H1 (cell line): ENCODE measurements at regions not wholly inside any gene's neighbourhood (a gene's known extent, or its start where the extent isn't known, plus 50 kb on each side); places are given as distances from the start of the nearest gene placed in this dataset.

Source experiments
- CTCF ChIA-PET: fragments of 300-600 bp; sonication (Branson Sonifier 250); formaldehyde crosslinking; loops from one replicate; lab custom pipeline; 2021; ENCODE audit not compliant: partially characterized antibody; lab: Charles Lee
- POLR2A ChIA-PET: fragments of 300-600 bp; sonication (Branson Sonifier 250); formaldehyde crosslinking; loops from one replicate; lab custom pipeline; 2021; ENCODE audit warnings: inconsistent platforms; ENCODE audit not compliant: partially characterized antibody; lab: Charles Lee
- DNase-seq, 2 experiments: peaks; one replicate each; pipeline versions ENCODE4 v3.0.0 to v3.0.0-alpha.2; 2010 to 2022; ENCODE audit warnings: low spot score in 2 of 2, low read depth in 1 of 2, mixed read lengths in 1 of 2
- FAIRE-seq: peaks from 2 replicates; lab custom pipeline; 2011; peaks lifted over from hg19 to GRCh38; lab: Jason Lieb, UNC
- H2AFZ ChIP-seq: 2 replicates; pipeline ENCODE4 v1.8.1; 2012; ENCODE audit warnings: low read length, inconsistent platforms
- H2AK5ac ChIP-seq: 2 replicates; pipeline ENCODE4 v1.6.1; 2013; ENCODE audit warnings: low read depth, low read length
- H2BK120ac ChIP-seq: replicated peaks from 2 replicates; pipeline ENCODE3; 2013; ENCODE audit warnings: low read depth, low read length, inconsistent platforms
- H2BK12ac ChIP-seq: 2 replicates; pipeline ENCODE4 v1.6.1; 2013; ENCODE audit warnings: low read depth, low read length
- H2BK15ac ChIP-seq: 2 replicates; pipeline ENCODE4 v1.6.1; 2013; ENCODE audit warnings: low read length
- H2BK20ac ChIP-seq: 2 replicates; pipeline ENCODE4 v1.6.1; 2013; ENCODE audit warnings: low read length
- H2BK5ac ChIP-seq: 2 replicates; pipeline ENCODE4 v1.6.1; 2013; ENCODE audit warnings: low read depth, low read length
- H3K14ac ChIP-seq: 2 replicates; pipeline ENCODE4 v1.6.1; 2013; ENCODE audit warnings: inconsistent platforms; ENCODE audit not compliant: insufficient read length
- H3K18ac ChIP-seq: 2 replicates; pipeline ENCODE4 v1.6.1; 2013; ENCODE audit warnings: low read length; ENCODE audit errors: extremely low read depth
- H3K23ac ChIP-seq: 2 replicates; pipeline ENCODE4 v1.6.1; 2013; ENCODE audit warnings: inconsistent platforms; ENCODE audit not compliant: insufficient read length
- H3K23me2 ChIP-seq: 2 replicates; pipeline ENCODE4 v1.6.1; 2013; ENCODE audit warnings: low read depth, low read length
- H3K27ac ChIP-seq: 2 replicates; pipeline ENCODE4 v1.6.1; 2011; ENCODE audit warnings: low read depth, low read length, inconsistent platforms
- H3K27me3 ChIP-seq, 4 experiments: replicated peaks in 1 of 4; 1 replicate in 1 of 4; 2 replicates in 3 of 4; pipeline versions ENCODE4 v1.6.1 to v1.8.1; 2011 to 2013; ENCODE audit warnings: low read length in 3 of 4, mild to moderate bottlenecking in 3 of 4, inconsistent platforms in 2 of 4, mixed read lengths in 2 of 4, moderate library complexity in 1 of 4; ENCODE audit not compliant: control insufficient read depth in 3 of 4, insufficient read depth in 3 of 4; ENCODE audit errors: extremely low read depth in 1 of 4
- H3K36me3 ChIP-seq, 4 experiments: 2 replicates each; pipeline versions ENCODE4 v1.6.1 to v1.8.1; 2011 to 2013; ENCODE audit warnings: mild to moderate bottlenecking in 4 of 4, low read length in 3 of 4, moderate library complexity in 2 of 4, control low read depth in 1 of 4, inconsistent platforms in 1 of 4; ENCODE audit not compliant: insufficient read depth in 4 of 4, control insufficient read depth in 2 of 4
- H3K4ac ChIP-seq: replicated peaks from 2 replicates; pipeline ENCODE3; 2013; ENCODE audit warnings: low read length, low read depth, mixed read lengths, inconsistent platforms; ENCODE audit not compliant: insufficient read length
- H3K4me1 ChIP-seq, 4 experiments: replicated peaks in 1 of 4; 1 replicate in 1 of 4; 2 replicates in 3 of 4; pipeline versions ENCODE4 v1.6.1 to v1.8.1; 2011 to 2013; ENCODE audit warnings: low read length in 3 of 4, inconsistent platforms in 2 of 4, mixed read lengths in 1 of 4; ENCODE audit not compliant: insufficient read depth in 4 of 4, control insufficient read depth in 3 of 4
- H3K4me2 ChIP-seq, 2 experiments: 2 replicates each; pipeline versions ENCODE4 v1.6.1 to v1.8.1; 2011 to 2013; ENCODE audit warnings: low read depth in 2 of 2, low read length in 2 of 2, control low read depth in 1 of 2, inconsistent platforms in 1 of 2, mild to moderate bottlenecking in 1 of 2; ENCODE audit not compliant: insufficient read depth in 1 of 2
- H3K4me3 ChIP-seq, 4 experiments: fragments of 200-600, 300-600 bp in 1 of 4; sonication (generic), shearing (Covaris generic), sonication (Bioruptor Twin) in 1 of 4; 2 replicates each; pipeline versions ENCODE4 v1.5.1 to v1.8.1; 2011 to 2016; ENCODE audit warnings: low read length in 4 of 4, low read depth in 3 of 4, control low read depth in 2 of 4, inconsistent platforms in 2 of 4, mild to moderate bottlenecking in 2 of 4, mixed read lengths in 1 of 4, moderate library complexity in 1 of 4; ENCODE audit not compliant: insufficient read depth in 2 of 4; ENCODE audit errors: extremely low read depth in 1 of 4
- H3K56ac ChIP-seq: replicated peaks from 2 replicates; pipeline ENCODE3; 2013; ENCODE audit warnings: low read depth, mild to moderate bottlenecking, mixed read lengths, low read length, inconsistent platforms; ENCODE audit not compliant: insufficient read length
- H3K79me1 ChIP-seq: 2 replicates; pipeline ENCODE4 v1.6.1; 2013; ENCODE audit warnings: low read depth, low read length, control low read depth
- H3K79me2 ChIP-seq, 2 experiments: 2 replicates each; pipeline versions ENCODE4 v1.6.1 to v1.8.1; 2012 to 2013; ENCODE audit warnings: low read length in 2 of 2, mild to moderate bottlenecking in 2 of 2, inconsistent platforms in 1 of 2; ENCODE audit not compliant: insufficient read depth in 2 of 2, control insufficient read depth in 1 of 2
- H3K9ac ChIP-seq, 4 experiments: replicated peaks in 1 of 4; 1 replicate in 1 of 4; 2 replicates in 3 of 4; pipeline versions ENCODE4 v1.6.1 to v1.8.1; 2011 to 2013; ENCODE audit warnings: low read depth in 3 of 4, low read length in 3 of 4, control low read depth in 2 of 4, mild to moderate bottlenecking in 2 of 4, moderate library complexity in 2 of 4, inconsistent platforms in 1 of 4; ENCODE audit errors: extremely low read depth in 1 of 4
- H3K9me3 ChIP-seq, 2 experiments: 2 replicates each; pipeline versions ENCODE4 v1.6.1 to v1.8.1; 2012 to 2013; ENCODE audit warnings: mild to moderate bottlenecking in 2 of 2, moderate library complexity in 2 of 2, control low read depth in 1 of 2, inconsistent platforms in 1 of 2, low read depth in 1 of 2, low read length in 1 of 2, mixed read lengths in 1 of 2; ENCODE audit not compliant: insufficient read depth in 2 of 2
- H4K20me1 ChIP-seq, 2 experiments: replicated peaks in 1 of 2; 2 replicates each; pipeline versions ENCODE3 to v1.8.1; 2011 to 2013; ENCODE audit warnings: inconsistent platforms in 2 of 2, low read length in 2 of 2, mild to moderate bottlenecking in 1 of 2; ENCODE audit not compliant: insufficient read depth in 2 of 2, control insufficient read depth in 1 of 2
- H4K5ac ChIP-seq: 2 replicates; pipeline ENCODE4 v1.6.1; 2013; ENCODE audit warnings: low read length, low read depth, mixed read lengths, inconsistent platforms; ENCODE audit not compliant: insufficient read length
- H4K8ac ChIP-seq: 2 replicates; pipeline ENCODE4 v1.8.0; 2013; ENCODE audit warnings: mild to moderate bottlenecking, moderate library complexity, low read length, inconsistent platforms; ENCODE audit not compliant: insufficient read depth; ENCODE audit errors: extremely low read depth
- H4K91ac ChIP-seq: replicated peaks from 2 replicates; pipeline ENCODE3; 2013; ENCODE audit warnings: low read length, mixed read lengths, inconsistent platforms; ENCODE audit not compliant: insufficient read length
- BCL11A ChIP-seq, 2 experiments: IDR thresholded peaks; one replicate each; pipeline ENCODE4 v1.6.1; 2011; ENCODE audit warnings: low read depth in 2 of 2, low read length in 2 of 2, mild to moderate bottlenecking in 2 of 2
- CREB1 ChIP-seq: IDR thresholded peaks from 2 replicates; pipeline ENCODE4 v1.6.1; 2012; ENCODE audit warnings: inconsistent platforms
- CTBP2 ChIP-seq: IDR thresholded peaks from 2 replicates; pipeline ENCODE4 v1.7.0; 2011; ENCODE audit warnings: borderline replicate concordance, mild to moderate bottlenecking, moderate library complexity, mixed read lengths, low read length; ENCODE audit not compliant: insufficient read depth, insufficient read length
- CTCF ChIP-seq, 3 experiments: IDR thresholded peaks; 1 replicate in 2 of 3; 2 replicates in 1 of 3; pipeline versions ENCODE4 v1.5.1 to v1.6.1; 2011; ENCODE audit warnings: low read length in 3 of 3, mild to moderate bottlenecking in 3 of 3, inconsistent platforms in 2 of 3, low read depth in 1 of 3, moderate library complexity in 1 of 3; ENCODE audit not compliant: insufficient read depth in 1 of 3; ENCODE audit errors: control extremely low read depth in 1 of 3
- E2F6 ChIP-seq: IDR thresholded peaks from 2 replicates; pipeline ENCODE4 v1.6.1; 2012; ENCODE audit warnings: inconsistent platforms
- KDM4A ChIP-seq: IDR thresholded peaks from one replicate; pipeline ENCODE4 v1.7.1; 2012; ENCODE audit warnings: low read depth, mild to moderate bottlenecking, moderate library complexity, low read length, inconsistent platforms; ENCODE audit not compliant: severe bottlenecking
- PHF8 ChIP-seq: fragments of 200-600 bp; sonication (generic); conservative IDR thresholded peaks from 2 replicates; pipeline ENCODE4 v1.7.1; 2012; ENCODE audit warnings: low read depth, mild to moderate bottlenecking, inconsistent platforms, low read length, moderate library complexity
- RBBP5 ChIP-seq: IDR thresholded peaks from 2 replicates; pipeline ENCODE4 v1.7.1; 2012; ENCODE audit warnings: low read depth, mild to moderate bottlenecking, inconsistent platforms, low read length, moderate library complexity, borderline replicate concordance
- RXRA ChIP-seq: IDR thresholded peaks from 2 replicates; pipeline ENCODE4 v1.6.1; 2011; ENCODE audit warnings: low read depth, mild to moderate bottlenecking, low read length, moderate library complexity; ENCODE audit not compliant: insufficient read depth
- SIX5 ChIP-seq: IDR thresholded peaks from 2 replicates; pipeline ENCODE4 v1.6.1; 2011; ENCODE audit warnings: mild to moderate bottlenecking, low read depth, low read length
- SUZ12 ChIP-seq: fragments of 200-600 bp; sonication (generic); IDR thresholded peaks from 2 replicates; pipeline ENCODE4 v1.6.1; 2012; ENCODE audit warnings: mild to moderate bottlenecking, inconsistent platforms, low read length, moderate library complexity, mixed read lengths
- TBP ChIP-seq: IDR thresholded peaks from 2 replicates; pipeline ENCODE4 v1.6.1; 2011; ENCODE audit warnings: low read depth, low read length, improper control_type of control experiment

GRCh38 chr18:77619525-77619924 is 369.9 kb downstream of the GALR1 start:
- no peak overlapping the region for H3K14ac ChIP-seq
- H4K8ac ChIP-seq = no peak overlapping the region
- no peak overlapping the region for H3K4ac ChIP-seq
- no peak for FAIRE-seq
- H4K91ac ChIP-seq = no peak overlapping the region
- no peak overlapping the region for H2BK5ac ChIP-seq
- H2BK20ac ChIP-seq = no peak overlapping the region
- no peaks in the 10 kb centered on the region for H3K79me1 ChIP-seq
- no peak overlapping the region for H3K9ac ChIP-seq
- H4K20me1 ChIP-seq = no peaks in the 10 kb centered on the region
- H3K4me1 ChIP-seq = no peaks in the 10 kb centered on the region; a peak in 1 of 7 replicates
- no peak overlapping the region for H2BK120ac ChIP-seq
- H3K18ac ChIP-seq = no peak overlapping the region
- no peaks in the 10 kb centered on the region for H3K9me3 ChIP-seq
- H3K4me3 ChIP-seq = no peak overlapping the region
- no peak overlapping the region for H3K4me2 ChIP-seq
- no peak overlapping the region for H2AK5ac ChIP-seq
- H4K5ac ChIP-seq = no peak overlapping the region
- no peak overlapping the region for H3K23ac ChIP-seq
- no peaks in the 10 kb centered on the region for H3K23me2 ChIP-seq
- no peak overlapping the region for H3K56ac ChIP-seq
- no peak for DNase-seq
- H2BK12ac ChIP-seq = no peak overlapping the region
- H2AFZ ChIP-seq = no peak overlapping the region
- no peaks in the 10 kb centered on the region for H3K79me2 ChIP-seq
- no peak overlapping the region for H3K27ac ChIP-seq
- no peak overlapping the region for H2BK15ac ChIP-seq
- no peaks in the 10 kb centered on the region for H3K36me3 ChIP-seq
- ChIA-PET POLR2A (no interaction called here), CTCF (no interaction called here)
- no peaks in the 10 kb centered on the region for H3K27me3 ChIP-seq
- no peak for TF ChIP-seq E2F6
- TF ChIP-seq CTBP2 = no peak
- no peak for TF ChIP-seq SIX5
- TF ChIP-seq PHF8 = no peak
- no peak for TF ChIP-seq TBP
- no peak for TF ChIP-seq RBBP5
- TF ChIP-seq SUZ12 = no peak
- TF ChIP-seq KDM4A = no peak
- TF ChIP-seq RXRA = no peak
- TF ChIP-seq CREB1 = no peak
- TF ChIP-seq BCL11A (IDR thresholded peaks at IDR 0.05; ENCODE audit: low read depth in 2 of 2, low read length in 2 of 2) = no peak
- TF ChIP-seq CTCF (IDR thresholded peaks at IDR 0.05; ENCODE audit: control extremely low read depth in 1 of 3, insufficient read depth in 1 of 3, low read depth in 1 of 3, low read length in 3 of 3) = no peak
